HepG2 (cell line): ENCODE measurements at regions not wholly inside any gene's neighbourhood (a gene's known extent, or its start where the extent isn't known, plus 50 kb on each side); places are given as distances from the start of the nearest gene placed in this dataset.

Source experiments
- ATAC-seq: fragments of 200-7000 bp; cut with Tn5 transposase; 3 replicates; pipeline ENCODE4 v1.9.1; 2020; ENCODE audit warnings: mild to moderate bottlenecking, moderate library complexity
- BruUV-seq: library from RNA; stranded (reverse); fragments of 400-500 nt; replicated peaks from 2 replicates; lab custom pipeline; 2021; lab: Mats Ljungman, UMichigan
- CTCF ChIA-PET: fragments of 300-600 bp; formaldehyde crosslinking; extraction: SDS; loops from one replicate; lab custom pipeline; 2021; ENCODE audit warnings: low total read pairs, inconsistent platforms, low intra/inter-chr PET ratio; lab: Yijun Ruan, JAX
- POLR2A ChIA-PET: fragments of 350-600 bp; sonication (Branson Sonifier 250); formaldehyde crosslinking; loops from one replicate; lab custom pipeline; 2020; ENCODE audit warnings: antibody characterized with exemption, inconsistent platforms; lab: Yijun Ruan, JAX
- DNase-seq: peaks from one replicate; pipeline ENCODE4 v3.0.0-alpha.2; 2015; ENCODE audit warnings: low spot score
- FAIRE-seq: peaks from 3 replicates; lab custom pipeline; 2011; peaks lifted over from hg19 to GRCh38; lab: Jason Lieb, UNC
- H2AFZ ChIP-seq: one replicate; pipeline ENCODE4 v1.6.1; 2011; ENCODE audit warnings: low read length, inconsistent platforms
- H3K27ac ChIP-seq: fragments of 300-600 bp; 3 replicates; pipeline ENCODE4 v1.8.0; 2011; ENCODE audit warnings: mixed run types, mild to moderate bottlenecking, mixed read lengths, low read length, inconsistent platforms; ENCODE audit not compliant: insufficient read depth; ENCODE audit errors: extremely low read length
- H3K27me3 ChIP-seq, 2 experiments: fragments of 200-600 bp in 1 of 2; 2 replicates in 1 of 2; 3 replicates in 1 of 2; pipeline versions ENCODE4 v1.6.0 to v1.8.0; 2011; ENCODE audit warnings: low read length in 2 of 2, mild to moderate bottlenecking in 2 of 2, moderate library complexity in 2 of 2, inconsistent platforms in 1 of 2; ENCODE audit not compliant: insufficient read depth in 2 of 2, control insufficient read depth in 1 of 2
- H3K36me3 ChIP-seq, 2 experiments: fragments of 200-600 bp in 1 of 2; replicated peaks in 1 of 2; 2 replicates in 1 of 2; 3 replicates in 1 of 2; pipeline versions ENCODE4 v1.5.1 to v1.8.0; 2011; ENCODE audit warnings: low read length in 2 of 2, inconsistent platforms in 1 of 2; ENCODE audit not compliant: insufficient read depth in 2 of 2, control insufficient read depth in 1 of 2
- H3K4me1 ChIP-seq: 2 replicates; pipeline ENCODE4 v1.5.1; 2012; ENCODE audit warnings: low read length, inconsistent platforms; ENCODE audit not compliant: insufficient read depth
- H3K4me2 ChIP-seq: 2 replicates; pipeline ENCODE4 v1.6.0; 2011; ENCODE audit warnings: low read depth, low read length, inconsistent platforms
- H3K4me3 ChIP-seq, 3 experiments: fragments of 200-600 bp in 1 of 3; sonication (generic), shearing (Covaris generic) in 1 of 3; replicated peaks in 1 of 3; 2 replicates each; pipeline ENCODE4 v1.5.1; 2011 to 2016; ENCODE audit warnings: low read length in 3 of 3, inconsistent platforms in 2 of 3, low read depth in 2 of 3, mild to moderate bottlenecking in 2 of 3, control low read depth in 1 of 3, mixed read lengths in 1 of 3; ENCODE audit not compliant: insufficient read depth in 1 of 3
- H3K79me2 ChIP-seq: one replicate; pipeline ENCODE4 v1.6.1; 2011; ENCODE audit warnings: low read length, inconsistent platforms; ENCODE audit not compliant: insufficient read depth
- H3K9ac ChIP-seq: 2 replicates; pipeline ENCODE4 v1.6.0; 2011; ENCODE audit warnings: mild to moderate bottlenecking, low read depth, low read length, inconsistent platforms; ENCODE audit not compliant: insufficient read depth
- H3K9me3 ChIP-seq: 2 replicates; pipeline ENCODE4 v1.5.1; 2012; ENCODE audit warnings: mild to moderate bottlenecking, low read length
- H4K20me1 ChIP-seq: 2 replicates; pipeline ENCODE4 v1.6.0; 2011; ENCODE audit warnings: inconsistent platforms, mild to moderate bottlenecking, low read length, moderate library complexity; ENCODE audit not compliant: insufficient read depth
- CENPT ChIP-seq: sonication (generic); formaldehyde crosslinking; IDR thresholded peaks from 2 replicates; pipeline ENCODE4 v1.8.0; 2022; ENCODE audit warnings: low read depth, mild to moderate bottlenecking, moderate library complexity, missing genetic modification reagents
- NPAS2 ChIP-seq: sonication (generic); formaldehyde crosslinking; IDR thresholded peaks from 2 replicates; pipeline ENCODE4 v1.8.0; 2022; ENCODE audit warnings: mild to moderate bottlenecking, missing genetic modification reagents, borderline replicate concordance
- ONECUT2 ChIP-seq: sonication (generic); formaldehyde crosslinking; IDR thresholded peaks from 2 replicates; pipeline ENCODE4 v1.4.0; 2020; ENCODE audit warnings: missing genetic modification reagents
- RFX1 ChIP-seq: fragments of 450-650 bp; IDR thresholded peaks from 2 replicates; pipeline ENCODE4 v1.6.1; 2017
- SMYD3 ChIP-seq: sonication (generic); formaldehyde crosslinking; IDR thresholded peaks from 2 replicates; pipeline ENCODE4 v1.8.1; 2023; ENCODE audit warnings: mild to moderate bottlenecking, missing genetic modification reagents
- SOX13 ChIP-seq, 3 experiments: fragments of 450-650 bp in 1 of 3; sonication (generic) in 1 of 3; formaldehyde crosslinking in 1 of 3; IDR thresholded peaks in 2 of 3; conservative IDR thresholded peaks in 1 of 3; 2 replicates each; pipeline versions ENCODE4 v1.5.0 to v1.6.1; 2016 to 2020; ENCODE audit warnings: antibody characterized with exemption in 1 of 3, mild to moderate bottlenecking in 1 of 3, missing compliant biosample characterization in 1 of 3, missing genetic modification reagents in 1 of 3, moderate library complexity in 1 of 3
- TCF7L2 ChIP-seq: IDR thresholded peaks from 2 replicates; pipeline ENCODE4 v1.6.1; 2011; ENCODE audit warnings: mild to moderate bottlenecking, low read depth, low read length, moderate library complexity
- ZNF10 ChIP-seq: sonication (generic); formaldehyde crosslinking; IDR thresholded peaks from 2 replicates; pipeline ENCODE4 v1.4.0; 2020; ENCODE audit warnings: mild to moderate bottlenecking, low read depth, missing genetic modification reagents, borderline replicate concordance
- ZNF441 ChIP-seq: sonication (generic); formaldehyde crosslinking; IDR thresholded peaks from 2 replicates; pipeline ENCODE4 v1.7.0; 2021; ENCODE audit warnings: missing genetic modification reagents, borderline replicate concordance
- ZNF598 ChIP-seq: sonication (generic); formaldehyde crosslinking; IDR thresholded peaks from 2 replicates; pipeline ENCODE4 v1.5.1; 2020; ENCODE audit warnings: mild to moderate bottlenecking, missing genetic modification reagents, borderline replicate concordance
- WGBS: methylation state at CpG from one replicate; pipeline ENCODE4 v1.1.6; 2017; ENCODE audit warnings: low lambda C conversion rate; 5-methylcytosine and 5-hydroxymethylcytosine counted together
- in situ Hi-C: cut with HindIII; loops from 2 replicates; pipeline ENCODE4 v1.10.0; 2017; ENCODE audit warnings: low pct_unique_long_range_greater_than_20kb; ENCODE audit not compliant: extremely low pct_ligation_motif_present
- intact Hi-C: fragments of 100-400 bp; cut with micrococcal nuclease; formaldehyde crosslinking; loops from one replicate; pipeline ENCODE4 v1.10.0; 2022; ENCODE audit not compliant: unreplicated experiment
- TF ChIP-seq, protein P1 (sequence below): sonication (generic); formaldehyde crosslinking; conservative IDR thresholded peaks from 2 replicates; pipeline ENCODE4 v1.4.0; 2020; ENCODE audit warnings: missing genetic modification reagents
- TF ChIP-seq, protein P2 (sequence below): sonication (generic); formaldehyde crosslinking; IDR thresholded peaks from 2 replicates; pipeline ENCODE4 v1.8.0; 2023; ENCODE audit warnings: mild to moderate bottlenecking, missing genetic modification reagents
- TF ChIP-seq, protein P3 (sequence below): sonication (generic); formaldehyde crosslinking; IDR thresholded peaks from 2 replicates; pipeline ENCODE4 v1.4.0; 2020; ENCODE audit warnings: missing genetic modification reagents, mild to moderate bottlenecking, borderline replicate concordance

DNA sequence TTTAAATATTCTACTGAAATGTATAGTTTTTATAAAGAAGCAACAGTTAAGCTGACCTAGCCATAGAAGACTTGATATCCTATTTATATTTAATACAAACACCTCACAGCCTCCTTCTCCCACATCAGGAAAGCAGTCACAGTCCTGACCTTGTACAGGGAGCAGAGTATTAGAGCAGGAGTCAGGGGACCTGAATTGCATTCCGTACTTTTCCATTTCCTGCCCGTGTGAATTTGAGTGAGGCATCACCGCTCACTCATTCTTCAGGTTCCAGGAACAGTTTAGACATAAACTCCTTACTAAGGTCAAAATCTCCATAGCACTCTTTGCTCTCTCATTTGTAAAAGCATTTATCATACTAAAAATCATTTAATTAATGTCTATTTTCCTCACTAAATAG is 482.5 kb upstream of the FAT3 start:
- Histone ChIP-seq H3K27ac (no peak overlapping the region), H4K20me1 (no peaks in the 10 kb centered on the region)
- in situ Hi-C loops: no loop called here
- no peak for TF ChIP-seq ONECUT2 (CRISPR knock-in tag)
- no peak for TF ChIP-seq ZNF598 (CRISPR knock-in tag)
- TF ChIP-seq, all 625 proteins: peak for 0
- BruUV-seq: no TSS peak
- Histone ChIP-seq H3K4me2 (no peak overlapping the region), H3K9me3 (peaks cover 52% of the 10 kb centered on the region), H3K79me2 (no peaks in the 10 kb centered on the region), H3K4me1 (no peaks in the 10 kb centered on the region), H3K36me3 (no peaks in the 10 kb centered on the region), H3K4me3 (no peak overlapping the region), H3K9ac (no peak overlapping the region), H3K27me3 (no peaks in the 10 kb centered on the region), H2AFZ (no peak overlapping the region)
- ATAC-seq (no peak), DNase-seq (no peak), FAIRE-seq (no peak)
- ChIA-PET CTCF (no interaction called here), POLR2A (no interaction called here)
- intact Hi-C loops: no loop called here
- 27% methylated on average over 3 of the region's 3 CpGs for WGBS

DNA sequence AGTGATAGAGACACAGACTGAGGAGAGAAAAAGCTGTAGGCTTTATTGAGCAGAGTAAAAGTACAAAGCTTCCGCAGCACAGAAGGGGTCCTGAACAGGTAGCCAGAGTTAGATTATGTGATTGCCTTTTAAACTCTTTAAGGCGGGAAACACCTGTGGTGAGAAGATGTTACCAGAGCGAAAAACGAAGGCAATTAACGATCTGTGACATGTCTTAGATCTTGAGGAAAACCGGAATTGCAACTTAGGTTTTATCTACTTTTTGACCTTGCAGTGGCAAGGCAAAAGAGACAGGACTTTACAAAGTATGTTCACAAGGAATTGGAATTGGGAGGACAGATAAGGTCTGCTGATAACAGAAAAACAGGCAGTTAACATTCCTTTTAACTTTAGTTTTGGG is 493.6 kb upstream of the FAT3 start:
- H3K4me3 ChIP-seq: no peak overlapping the region
- POLR2A ChIA-PET: no interaction called here
- in situ Hi-C loops: no loop called here
- DNase-seq (no peak), FAIRE-seq (no peak), ATAC-seq (no peak)
- H3K27ac ChIP-seq: no peak overlapping the region
- BruUV-seq: no TSS peak
- CTCF ChIA-PET: no interaction called here
- intact Hi-C loops: no loop called here
- no peaks in the 10 kb centered on the region for H4K20me1 ChIP-seq
- no peak overlapping the region for H3K4me2 ChIP-seq
- H3K9me3 ChIP-seq: peaks cover 88% of the 10 kb centered on the region
- H2AFZ ChIP-seq: no peak overlapping the region
- H3K9ac ChIP-seq: no peak overlapping the region
- no peaks in the 10 kb centered on the region for H3K4me1 ChIP-seq
- 14% methylated on average over 6 of the region's 6 CpGs for WGBS
- no peaks in the 10 kb centered on the region for H3K36me3 ChIP-seq
- no peaks in the 10 kb centered on the region for H3K79me2 ChIP-seq
- H3K27me3 ChIP-seq: no peaks in the 10 kb centered on the region
- TF ChIP-seq TCF7L2 (no peak), ZNF441 (CRISPR knock-in tag) (no peak), SMYD3 (CRISPR knock-in tag) (no peak), CENPT (no peak), ZNF10 (no peak), SOX13 (IDR thresholded peaks at IDR 0.05) (no peak), SOX13 (CRISPR knock-in tag; conservative IDR thresholded peaks at IDR 0.05 in 1 of 2, IDR thresholded peaks at IDR 0.05 in 1 of 2) (no peak), NPAS2 (CRISPR knock-in tag) (no peak), RFX1 (no peak)
- TF ChIP-seq, protein P1, sequence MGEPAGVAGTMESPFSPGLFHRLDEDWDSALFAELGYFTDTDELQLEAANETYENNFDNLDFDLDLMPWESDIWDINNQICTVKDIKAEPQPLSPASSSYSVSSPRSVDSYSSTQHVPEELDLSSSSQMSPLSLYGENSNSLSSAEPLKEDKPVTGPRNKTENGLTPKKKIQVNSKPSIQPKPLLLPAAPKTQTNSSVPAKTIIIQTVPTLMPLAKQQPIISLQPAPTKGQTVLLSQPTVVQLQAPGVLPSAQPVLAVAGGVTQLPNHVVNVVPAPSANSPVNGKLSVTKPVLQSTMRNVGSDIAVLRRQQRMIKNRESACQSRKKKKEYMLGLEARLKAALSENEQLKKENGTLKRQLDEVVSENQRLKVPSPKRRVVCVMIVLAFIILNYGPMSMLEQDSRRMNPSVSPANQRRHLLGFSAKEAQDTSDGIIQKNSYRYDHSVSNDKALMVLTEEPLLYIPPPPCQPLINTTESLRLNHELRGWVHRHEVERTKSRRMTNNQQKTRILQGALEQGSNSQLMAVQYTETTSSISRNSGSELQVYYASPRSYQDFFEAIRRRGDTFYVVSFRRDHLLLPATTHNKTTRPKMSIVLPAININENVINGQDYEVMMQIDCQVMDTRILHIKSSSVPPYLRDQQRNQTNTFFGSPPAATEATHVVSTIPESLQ: no peak
- TF ChIP-seq, protein P2, sequence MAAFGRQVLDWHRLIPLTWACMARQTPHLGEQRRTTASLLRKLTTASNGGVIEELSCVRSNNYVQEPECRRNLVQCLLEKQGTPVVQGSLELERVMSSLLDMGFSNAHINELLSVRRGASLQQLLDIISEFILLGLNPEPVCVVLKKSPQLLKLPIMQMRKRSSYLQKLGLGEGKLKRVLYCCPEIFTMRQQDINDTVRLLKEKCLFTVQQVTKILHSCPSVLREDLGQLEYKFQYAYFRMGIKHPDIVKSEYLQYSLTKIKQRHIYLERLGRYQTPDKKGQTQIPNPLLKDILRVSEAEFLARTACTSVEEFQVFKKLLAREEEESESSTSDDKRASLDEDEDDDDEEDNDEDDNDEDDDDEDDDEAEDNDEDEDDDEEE (CRISPR knock-in tag): no peak
- TF ChIP-seq, protein P3, sequence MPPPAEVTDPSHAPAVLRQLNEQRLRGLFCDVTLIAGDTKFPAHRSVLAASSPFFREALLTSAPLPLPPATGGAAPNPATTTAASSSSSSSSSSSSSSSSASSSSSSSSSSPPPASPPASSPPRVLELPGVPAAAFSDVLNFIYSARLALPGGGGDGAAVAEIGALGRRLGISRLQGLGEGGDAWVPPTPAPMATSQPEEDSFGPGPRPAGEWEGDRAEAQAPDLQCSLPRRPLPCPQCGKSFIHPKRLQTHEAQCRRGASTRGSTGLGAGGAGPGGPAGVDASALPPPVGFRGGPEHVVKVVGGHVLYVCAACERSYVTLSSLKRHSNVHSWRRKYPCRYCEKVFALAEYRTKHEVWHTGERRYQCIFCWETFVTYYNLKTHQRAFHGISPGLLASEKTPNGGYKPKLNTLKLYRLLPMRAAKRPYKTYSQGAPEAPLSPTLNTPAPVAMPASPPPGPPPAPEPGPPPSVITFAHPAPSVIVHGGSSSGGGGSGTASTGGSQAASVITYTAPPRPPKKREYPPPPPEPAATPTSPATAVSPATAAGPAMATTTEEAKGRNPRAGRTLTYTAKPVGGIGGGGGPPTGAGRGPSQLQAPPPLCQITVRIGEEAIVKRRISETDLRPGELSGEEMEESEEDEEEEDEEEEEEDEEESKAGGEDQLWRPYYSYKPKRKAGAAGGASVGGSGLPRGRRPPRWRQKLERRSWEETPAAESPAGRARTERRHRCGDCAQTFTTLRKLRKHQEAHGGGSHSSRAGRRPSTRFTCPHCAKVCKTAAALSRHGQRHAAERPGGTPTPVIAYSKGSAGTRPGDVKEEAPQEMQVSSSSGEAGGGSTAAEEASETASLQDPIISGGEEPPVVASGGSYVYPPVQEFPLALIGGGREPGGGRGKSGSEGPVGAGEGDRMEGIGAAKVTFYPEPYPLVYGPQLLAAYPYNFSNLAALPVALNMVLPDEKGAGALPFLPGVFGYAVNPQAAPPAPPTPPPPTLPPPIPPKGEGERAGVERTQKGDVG (CRISPR knock-in tag): no peak
